NCI-H460 (cell line): ENCODE measurements at regions not wholly inside any gene's neighbourhood (a gene's known extent, or its start where the extent isn't known, plus 50 kb on each side); places are given as distances from the start of the nearest gene placed in this dataset.
A peak's percentile ranks its signal among the peaks of the same experiment; 100 is the strongest.
"Not testable (repeated sequence)": the region's sequence is repeated elsewhere in the genome, so short reads cannot be mapped to it uniquely, and the experiment has no call there.

ENCODE experiments used
- DNase-seq: peaks from one replicate; pipeline ENCODE4 v3.0.0-alpha.2; 2016; ENCODE audit warnings: low read depth; ENCODE audit errors: extremely low read depth

DNA sequence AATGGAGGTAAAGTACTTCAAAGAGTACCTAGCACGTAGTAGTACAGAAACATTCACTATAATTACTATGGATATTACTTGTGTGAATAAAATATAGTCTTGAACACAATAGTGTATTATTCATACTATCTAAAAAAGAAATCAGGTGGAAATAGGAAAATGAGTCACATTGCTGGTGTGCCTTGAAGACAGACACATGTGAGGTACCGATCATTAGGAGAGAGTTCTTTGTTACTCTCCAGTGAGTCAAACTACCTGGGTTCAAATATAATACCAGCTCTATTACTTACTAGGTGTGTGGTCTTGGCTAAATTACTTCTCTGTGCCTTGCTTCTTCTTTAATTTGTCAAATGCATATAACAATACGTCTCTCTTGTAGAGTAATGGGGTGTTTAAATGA lies 50.8 kb upstream of the BEND6 start:
- no peak for DNase-seq

DNA sequence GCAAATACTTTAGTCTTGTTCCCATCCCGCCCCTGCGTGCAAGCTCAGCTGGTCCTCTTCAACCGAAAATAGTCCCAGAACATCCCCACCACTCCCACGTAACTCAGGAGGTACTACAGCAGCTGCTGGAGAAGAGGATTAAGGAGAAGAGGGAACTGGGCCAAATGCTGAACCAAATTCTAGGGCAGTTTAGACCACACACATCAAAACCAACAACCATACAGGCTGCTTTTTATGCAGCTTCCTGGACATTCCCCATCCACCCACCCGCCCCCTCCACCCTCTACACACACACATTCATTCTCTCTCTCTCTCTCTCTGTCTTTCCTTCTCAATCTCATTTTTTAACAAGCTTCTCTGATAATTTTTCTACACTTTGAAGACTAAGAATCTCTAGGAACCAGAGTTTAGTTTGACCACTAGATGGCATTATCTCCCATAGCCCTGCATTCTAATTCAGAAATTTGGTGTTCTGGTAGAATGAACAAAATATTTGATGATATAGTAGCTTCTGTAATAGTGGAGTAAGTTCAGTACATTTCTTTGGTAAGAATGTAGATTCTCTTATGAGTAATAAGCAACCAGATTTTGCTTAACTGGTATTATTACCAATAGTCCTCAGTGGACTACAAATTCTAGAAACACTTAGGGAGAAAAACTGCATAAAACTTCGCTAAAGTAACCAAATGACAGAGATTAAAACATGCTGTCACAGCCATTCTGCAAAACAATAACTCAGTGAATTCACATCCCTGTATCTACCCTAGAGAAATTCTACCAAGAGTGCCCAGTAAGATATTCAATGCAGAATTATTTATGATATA lies 52.1 kb upstream of the BEND6 start:
- DNase-seq: no peak

DNA sequence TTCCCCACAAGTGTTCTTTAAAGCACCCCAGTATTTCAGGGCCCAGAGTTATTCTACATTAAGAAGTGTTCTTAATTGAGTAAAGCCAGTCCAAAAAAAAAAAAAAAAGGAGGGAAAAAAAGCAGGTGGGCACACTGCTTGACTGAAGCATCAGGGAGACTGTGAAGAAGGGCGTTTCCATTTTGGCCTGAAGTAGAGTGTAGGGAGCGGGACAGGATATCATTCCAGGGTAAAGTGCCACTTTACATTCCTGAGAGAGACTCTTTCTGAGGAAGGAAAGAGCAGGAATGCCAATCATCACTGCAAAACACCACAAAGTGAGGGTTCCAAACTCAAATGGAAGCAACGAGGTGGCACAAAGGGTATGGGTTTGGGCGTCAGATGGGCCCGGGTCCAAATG lies 54.1 kb upstream of the BEND6 start:
- no peak for DNase-seq

DNA sequence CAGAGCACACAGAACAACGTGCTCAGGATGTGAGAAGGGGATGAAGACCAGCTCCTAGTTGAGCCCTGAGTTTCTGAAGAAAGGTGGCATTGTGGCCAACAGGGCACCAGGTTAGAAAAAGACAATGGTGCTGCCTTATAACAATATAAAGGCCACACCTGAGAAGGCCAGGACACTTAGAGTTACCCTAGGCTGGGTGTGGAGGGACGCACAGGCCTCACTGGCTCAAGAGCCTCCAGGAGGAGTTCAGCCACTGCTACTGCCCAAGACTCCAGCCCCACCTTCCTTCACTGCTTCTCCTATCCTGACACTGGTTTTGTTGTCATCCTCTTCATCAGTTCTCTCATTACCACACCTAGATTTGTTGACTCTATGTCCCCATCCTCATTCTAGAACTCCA lies 55.2 kb upstream of the BEND6 start:
- DNase-seq: no peak

DNA sequence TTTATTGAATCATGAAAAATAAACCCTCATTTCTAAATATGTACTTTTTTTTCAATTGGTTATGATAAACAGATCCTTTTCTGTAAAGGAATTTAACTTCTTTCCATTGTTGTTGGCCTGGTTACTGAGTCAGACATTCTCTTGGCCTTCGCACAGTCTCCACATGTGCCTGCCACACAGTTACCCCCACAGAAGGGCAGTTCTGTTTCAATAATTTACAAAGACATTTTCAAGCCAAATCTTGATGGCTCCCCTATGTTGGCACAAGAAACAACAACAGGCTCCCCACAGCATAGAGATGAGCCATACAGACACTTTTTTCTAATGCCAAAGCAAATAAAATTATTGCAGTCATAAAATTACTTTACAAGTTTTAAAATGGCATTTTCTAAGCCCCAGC lies 55.6 kb upstream of the BEND6 start:
- DNase-seq: no peak

DNA sequence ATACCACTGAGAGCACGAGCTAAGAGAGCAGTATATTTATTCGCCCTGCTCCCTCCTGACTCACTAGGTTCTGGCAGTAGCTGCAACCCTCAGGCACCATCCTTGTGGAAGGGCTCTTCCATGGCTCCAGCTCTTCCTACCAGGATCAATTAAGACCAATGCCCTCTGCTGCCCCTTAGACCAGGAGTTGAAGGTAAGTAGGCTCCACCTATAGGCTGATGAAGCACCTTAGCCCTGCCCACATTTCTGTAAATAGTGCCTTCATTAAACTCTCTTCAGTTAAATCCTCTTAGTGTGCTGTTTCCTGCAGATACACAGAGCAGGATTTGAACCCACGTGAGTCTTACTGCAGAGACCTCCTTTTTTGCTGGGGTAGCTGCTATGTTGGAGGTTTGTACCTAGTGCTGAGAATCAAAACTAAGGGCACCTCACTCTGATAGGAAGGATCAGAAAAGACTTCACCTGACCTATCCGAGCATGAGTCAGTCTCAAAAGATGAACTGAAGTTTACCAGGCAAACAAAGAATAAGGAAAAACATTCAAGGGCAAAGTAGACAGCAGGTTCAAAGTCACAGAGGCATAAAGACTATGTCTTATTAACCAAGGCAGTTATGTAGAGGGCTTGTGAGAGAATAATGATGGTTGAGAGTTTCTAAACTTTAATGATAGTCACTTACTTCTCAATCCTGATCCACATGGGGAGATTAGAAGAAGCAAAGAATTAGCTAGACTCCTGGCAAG lies 56.9 kb upstream of the BEND6 start:
- DNase-seq: no peak

DNA sequence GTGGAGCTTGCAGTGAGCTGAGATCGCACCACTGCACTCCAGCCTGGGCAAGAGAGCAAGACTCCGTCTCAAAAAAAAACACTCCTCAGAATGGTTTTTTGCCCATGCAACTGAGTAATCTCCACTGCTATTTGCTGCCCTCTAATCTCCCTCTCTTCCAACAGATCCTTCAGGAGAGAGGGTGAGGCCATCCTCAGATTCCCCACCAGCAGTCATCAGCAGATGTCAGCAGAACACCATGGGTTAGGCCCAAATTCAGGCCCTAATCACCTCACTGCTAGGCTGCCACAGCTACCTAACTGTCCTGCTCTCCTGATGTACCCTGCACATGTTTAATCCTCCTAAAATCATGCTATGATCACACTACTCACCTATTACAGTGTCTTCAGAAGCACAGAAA lies 63.2 kb upstream of the BEND6 start:
- no peak for DNase-seq

DNA sequence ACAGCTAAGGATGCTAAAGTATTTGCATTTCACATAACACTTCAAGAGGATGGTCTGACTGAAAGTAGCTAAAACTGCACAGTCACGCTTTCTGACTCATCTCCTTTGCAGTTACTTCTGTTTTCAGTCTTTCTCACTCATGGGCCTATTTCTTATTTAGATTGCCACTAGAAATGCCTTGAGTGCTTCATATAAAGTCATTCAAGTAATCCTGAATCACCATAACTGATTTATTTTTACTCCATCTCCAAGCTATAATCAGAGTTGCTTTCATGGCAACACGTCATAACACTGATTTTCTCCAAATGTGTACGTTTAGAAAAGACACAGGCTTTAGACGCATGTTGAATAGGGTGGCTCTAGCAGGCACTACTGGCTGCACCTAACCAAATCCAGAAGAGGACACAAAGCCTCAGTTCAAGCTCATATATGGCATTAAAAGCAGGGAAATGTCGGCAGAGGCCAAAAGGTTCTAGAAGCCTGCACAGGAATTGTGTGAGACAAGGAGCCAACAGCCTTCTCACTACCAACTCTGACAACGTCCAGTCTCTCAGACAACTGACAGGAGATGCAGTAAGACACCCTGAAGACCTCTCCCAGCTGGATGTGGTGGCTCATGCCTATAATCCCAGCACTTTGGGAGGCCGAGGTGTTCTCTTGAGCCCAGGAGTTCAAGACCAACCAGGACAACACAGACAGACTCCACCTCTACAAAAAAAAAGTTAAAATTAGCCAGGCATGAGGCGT lies 64.1 kb upstream of the BEND6 start:
- DNase-seq: peak; percentile 70

DNA sequence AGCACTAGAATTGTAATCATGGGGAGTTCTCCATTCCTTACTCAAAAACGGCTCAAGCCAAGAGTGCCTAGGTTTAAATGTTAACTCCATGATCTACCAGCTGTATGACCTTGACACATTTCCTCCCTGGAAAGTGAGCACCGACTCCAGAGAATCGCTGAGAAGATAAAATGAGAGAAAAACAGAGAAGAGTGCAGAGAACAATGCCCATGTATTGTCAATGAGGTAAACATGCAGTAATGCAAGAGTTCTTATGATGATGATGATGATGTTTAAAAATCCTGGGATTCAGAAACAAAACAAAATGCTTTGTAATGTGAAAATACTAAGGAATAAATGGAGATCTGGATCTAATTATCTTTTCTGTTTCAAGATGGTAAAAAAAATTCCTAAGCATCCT lies 64.8 kb upstream of the BEND6 start:
- DNase-seq: no peak

DNA sequence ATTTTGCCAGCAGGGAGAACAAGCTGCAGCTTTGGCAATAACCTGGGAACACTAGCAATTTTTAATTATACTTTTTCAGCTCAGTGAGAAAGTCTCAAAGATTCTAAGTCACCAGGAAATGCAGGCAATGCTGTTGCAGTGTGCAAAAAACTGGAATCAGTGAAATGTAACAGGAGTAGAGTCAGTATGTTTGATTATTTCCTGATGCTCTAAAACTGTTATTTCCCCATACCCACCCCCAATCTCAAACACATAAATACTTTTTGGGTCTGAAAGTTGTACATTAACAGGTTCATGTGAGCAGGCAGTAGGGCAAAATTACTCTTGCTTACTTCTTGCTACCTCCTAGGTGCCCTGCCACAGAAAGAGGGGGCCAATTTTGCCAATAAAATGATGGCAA lies 65.4 kb upstream of the BEND6 start:
- DNase-seq: no peak

DNA sequence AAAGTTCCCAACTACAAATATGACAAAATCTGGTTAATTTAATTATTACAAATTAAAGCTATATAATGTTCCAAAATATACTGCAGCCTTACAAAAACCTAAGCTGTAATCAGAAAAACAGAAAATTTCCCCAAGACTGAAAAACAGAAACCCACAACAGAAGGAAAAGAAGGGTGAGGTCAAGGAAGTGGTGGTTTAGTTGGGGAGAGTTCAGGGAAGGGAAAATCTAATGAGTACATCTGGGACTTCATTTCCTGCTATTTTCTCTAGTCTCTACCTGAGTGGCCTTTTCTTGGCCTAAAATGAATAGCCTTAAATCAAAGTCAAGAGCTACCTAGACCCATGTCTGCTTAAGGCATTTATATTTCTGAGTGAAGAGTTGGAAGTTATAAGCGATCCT lies 66.2 kb upstream of the BEND6 start:
- DNase-seq: no peak

DNA sequence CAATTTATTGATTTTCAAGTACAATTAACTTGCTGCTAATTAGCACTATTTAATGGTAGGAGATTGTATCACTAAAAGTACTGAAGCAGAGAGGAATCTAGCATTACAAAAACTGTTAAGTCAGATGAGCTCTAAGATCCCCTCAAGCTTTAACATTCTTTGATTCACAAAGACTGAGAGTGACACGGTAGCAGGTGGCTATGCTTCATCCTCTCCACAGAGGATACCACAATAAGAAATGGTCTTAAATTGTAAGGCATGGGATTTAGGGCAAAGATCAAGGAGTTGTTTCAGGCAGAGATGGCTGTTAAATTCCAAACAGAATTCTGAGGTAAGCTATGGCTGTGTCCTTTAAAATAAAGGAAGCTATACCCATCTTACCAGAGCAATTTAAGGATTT lies 67.8 kb upstream of the BEND6 start:
- no peak for DNase-seq

DNA sequence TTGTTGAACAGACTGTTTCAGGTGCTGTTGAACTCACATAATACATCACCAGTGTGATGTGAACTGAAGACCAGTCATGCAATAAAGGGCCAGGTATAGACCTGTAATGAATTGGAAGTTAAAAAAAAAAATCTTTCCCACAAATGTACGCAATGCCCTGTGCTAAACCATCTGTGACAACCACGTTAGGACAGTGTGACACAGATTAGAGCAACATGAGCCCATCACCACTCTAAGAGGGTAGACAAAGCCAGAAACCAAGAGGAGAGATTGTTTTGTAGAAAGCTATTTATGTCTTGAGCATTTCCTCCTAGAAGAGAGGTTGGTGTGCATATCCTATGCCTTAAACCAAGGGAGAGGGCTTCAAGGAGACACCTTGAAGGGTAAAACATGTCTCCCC lies 77.0 kb upstream of the BEND6 start:
- DNase-seq: no peak

DNA sequence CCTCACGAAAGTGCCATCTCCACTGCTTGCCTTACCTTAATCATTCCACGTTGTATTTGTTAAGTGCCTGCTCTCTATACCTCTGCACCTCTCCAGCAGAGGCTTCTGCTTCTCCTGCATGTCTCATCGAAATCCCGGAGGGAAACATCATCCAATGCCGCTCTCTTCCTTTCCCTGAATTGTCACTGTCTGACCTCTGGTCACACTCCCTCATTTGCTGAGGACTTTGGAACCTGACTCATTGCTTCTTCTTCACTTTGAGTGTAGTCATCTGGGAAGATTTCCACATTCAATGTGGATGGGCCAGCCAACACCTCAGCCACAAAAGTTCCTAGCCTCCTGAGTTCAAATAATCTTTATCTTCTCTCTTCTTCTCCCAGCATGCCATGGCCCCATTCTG lies 78.9 kb upstream of the BEND6 start:
- DNase-seq: no peak

DNA sequence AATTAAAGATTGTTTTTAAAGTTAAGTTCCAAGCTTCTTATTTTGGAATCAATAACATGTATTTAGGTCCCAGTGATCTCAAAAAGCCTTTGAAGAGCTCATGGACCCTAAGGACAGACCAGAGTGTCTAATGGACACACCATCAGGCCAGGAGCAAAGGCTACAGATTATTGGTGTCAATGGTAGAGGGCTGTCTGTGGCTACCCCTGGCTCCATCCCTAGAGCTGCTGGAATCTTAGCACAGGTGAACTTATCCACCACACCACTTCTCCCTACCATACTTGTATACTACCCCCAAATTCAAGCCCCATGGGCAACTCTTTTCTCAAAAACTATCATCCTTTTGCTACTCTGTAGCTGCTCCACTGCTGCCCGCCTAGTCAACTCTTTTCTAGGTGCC lies 79.4 kb upstream of the BEND6 start:
- DNase-seq: no peak

DNA sequence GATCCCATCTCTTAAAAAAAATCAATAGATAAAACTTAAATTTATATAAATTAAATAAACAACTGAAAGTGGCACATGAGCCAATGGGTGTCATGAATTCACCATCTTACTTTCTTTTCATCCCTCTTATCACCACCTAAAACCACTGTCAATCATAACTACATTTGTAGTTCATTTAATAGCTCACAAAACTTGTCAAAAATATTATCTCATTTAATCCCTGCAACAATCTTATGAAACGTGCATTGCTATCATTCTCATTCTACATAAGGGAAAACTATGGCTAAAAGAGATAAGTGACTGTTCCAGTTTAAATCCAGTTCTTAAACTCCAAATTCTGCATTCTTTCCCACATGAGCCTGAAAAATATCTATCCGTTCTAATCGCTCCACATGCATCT lies 80.6 kb upstream of the BEND6 start:
- no peak for DNase-seq

DNA sequence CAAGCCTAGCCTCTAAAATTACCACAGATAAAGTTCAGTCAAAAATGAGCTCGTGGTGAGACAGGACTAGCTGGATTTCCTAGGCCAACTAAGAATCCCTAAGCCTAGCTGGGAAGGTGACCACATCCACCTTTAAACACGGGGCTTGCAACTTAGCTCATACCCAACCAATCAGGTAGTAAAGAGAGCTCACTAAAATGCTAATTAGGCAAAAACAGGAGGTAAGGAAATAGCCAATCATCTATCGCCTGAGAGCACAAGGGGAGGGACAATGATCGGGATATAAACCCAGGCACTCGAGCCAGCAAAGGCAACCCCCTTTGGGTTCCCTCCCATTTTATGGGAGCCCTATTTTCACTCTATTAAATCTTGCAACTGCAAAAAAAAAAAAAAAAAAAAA lies 84.9 kb upstream of the BEND6 start:
- not testable (repeated sequence) for DNase-seq

DNA sequence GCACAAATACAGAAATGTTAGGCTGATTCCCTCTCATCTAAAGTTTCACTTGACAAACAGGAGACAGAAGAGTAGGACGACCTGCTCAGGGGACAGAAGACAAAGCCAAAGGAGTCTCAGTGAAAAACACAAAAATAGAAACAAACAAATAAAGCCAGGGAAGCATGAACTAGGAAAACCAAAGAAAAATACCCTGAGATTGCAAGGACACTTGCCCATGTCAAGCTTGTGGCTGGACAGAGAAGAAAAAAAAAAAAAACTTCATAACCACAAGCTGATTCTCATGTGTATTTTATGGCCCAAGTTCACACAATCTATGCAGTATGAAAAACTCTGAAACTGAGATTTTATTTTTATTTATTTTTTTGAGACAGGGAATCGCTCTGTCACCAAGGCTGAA lies 85.6 kb upstream of the BEND6 start:
- DNase-seq: no peak

DNA sequence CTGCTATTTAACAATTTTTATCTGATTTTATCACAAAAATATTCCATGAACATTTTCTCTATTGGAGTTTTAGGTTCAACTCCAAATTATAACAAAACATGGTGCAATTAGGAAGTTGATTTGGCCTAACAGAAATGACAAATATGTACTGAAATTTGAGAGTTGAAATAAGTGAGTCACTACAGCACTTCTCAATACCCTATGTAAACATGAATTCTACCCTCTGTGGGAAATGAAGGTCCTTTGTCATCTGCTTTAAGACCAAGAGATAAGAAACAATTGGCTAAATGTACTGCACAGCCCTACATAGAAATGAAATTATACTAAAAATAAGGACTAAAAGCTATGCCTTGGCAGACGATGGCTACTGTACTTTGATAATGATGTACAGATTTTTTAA lies 86.2 kb upstream of the BEND6 start:
- no peak for DNase-seq

DNA sequence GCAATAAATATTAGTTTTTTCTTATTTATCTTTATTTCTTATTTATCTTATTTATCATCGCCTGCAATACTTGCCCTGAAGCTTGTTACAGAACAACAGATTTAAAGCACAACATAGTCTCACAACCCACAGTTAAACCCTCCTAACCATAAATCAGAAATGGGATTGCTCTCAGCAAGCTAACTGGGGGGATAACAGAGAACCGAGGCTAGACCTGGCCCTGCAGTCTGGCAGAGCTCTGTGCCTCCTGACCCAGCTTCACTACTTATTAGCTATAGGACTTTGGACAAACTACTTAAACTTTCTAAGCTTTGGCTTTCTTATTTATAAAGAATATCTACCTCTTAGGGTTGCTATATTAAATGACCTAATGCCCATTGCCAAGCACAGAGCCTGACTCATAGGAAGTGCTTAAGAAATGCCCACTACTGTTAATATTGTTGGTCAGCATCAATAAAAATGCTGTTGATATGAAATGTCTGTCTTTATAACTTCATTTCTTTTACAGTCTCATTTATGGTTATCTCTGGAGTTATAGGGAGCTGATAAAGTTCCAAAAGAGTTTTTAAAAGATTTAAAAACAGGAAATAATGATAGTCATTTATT lies 87.9 kb upstream of the BEND6 start:
- DNase-seq: no peak
